Loucy (cell line): ENCODE measurements at regions not wholly inside any gene's neighbourhood (a gene's known extent, or its start where the extent isn't known, plus 50 kb on each side); places are given as distances from the start of the nearest gene placed in this dataset.

ENCODE experiments used
- H2AFZ ChIP-seq: fragments of 200-600 bp; sonication (generic); 2 replicates; pipeline ENCODE4 v1.6.0; 2016; ENCODE audit warnings: antibody characterized with exemption, mild to moderate bottlenecking, low read length, moderate library complexity
- H3F3A ChIP-seq: fragments of 200-600 bp; 2 replicates; pipeline ENCODE4 v1.6.0; 2016; ENCODE audit warnings: antibody characterized with exemption, low read depth, mild to moderate bottlenecking
- H3K27me3 ChIP-seq: fragments of 200-600 bp; sonication (generic); 2 replicates; pipeline ENCODE4 v1.6.1; 2014; ENCODE audit warnings: low read length, mild to moderate bottlenecking; ENCODE audit not compliant: insufficient read depth, poor library complexity, severe bottlenecking
- H3K36me3 ChIP-seq: fragments of 200-600 bp; sonication (generic); 2 replicates; pipeline ENCODE4 v1.6.1; 2016; ENCODE audit warnings: low read length; ENCODE audit not compliant: insufficient read depth
- H3K4me1 ChIP-seq: fragments of 200-600 bp; sonication (generic); 2 replicates; pipeline ENCODE4 v1.5.1; 2014; ENCODE audit warnings: low read length, mild to moderate bottlenecking; ENCODE audit not compliant: insufficient read depth, poor library complexity, severe bottlenecking
- H3K4me2 ChIP-seq: fragments of 200-600 bp; sonication (generic); 2 replicates; pipeline ENCODE4 v1.6.0; 2014; ENCODE audit warnings: antibody characterized with exemption, low read length, low read depth, mild to moderate bottlenecking; ENCODE audit not compliant: poor library complexity, severe bottlenecking
- H3K4me3 ChIP-seq: fragments of 200-600 bp; sonication (generic); 2 replicates; pipeline ENCODE4 v1.5.1; 2014; ENCODE audit warnings: low read length, mild to moderate bottlenecking, mixed read lengths; ENCODE audit not compliant: poor library complexity, severe bottlenecking
- H3K79me2 ChIP-seq: fragments of 200-600 bp; sonication (generic); 2 replicates; pipeline ENCODE4 v1.6.1; 2014; ENCODE audit warnings: low read length; ENCODE audit not compliant: insufficient read depth
- H3K9ac ChIP-seq: fragments of 200-600 bp; sonication (generic); 2 replicates; pipeline ENCODE4 v1.6.0; 2014; ENCODE audit warnings: mild to moderate bottlenecking, low read depth, low read length, moderate library complexity; ENCODE audit not compliant: poor library complexity, severe bottlenecking
- H3K9me2 ChIP-seq: fragments of 200-600 bp; sonication (generic); replicated peaks from 2 replicates; pipeline ENCODE4 v1.6.1; 2016; ENCODE audit warnings: low read depth, low read length, mixed read lengths
- H3K9me3 ChIP-seq: fragments of 200-600 bp; sonication (generic); 2 replicates; pipeline ENCODE4 v1.6.1; 2014; ENCODE audit warnings: mild to moderate bottlenecking, antibody characterized with exemption, low read length, low read depth; ENCODE audit not compliant: insufficient read depth
- H4K20me1 ChIP-seq: fragments of 200-600 bp; sonication (generic); 2 replicates; pipeline ENCODE4 v1.6.0; 2014; ENCODE audit warnings: antibody characterized with exemption, low read length, mild to moderate bottlenecking; ENCODE audit not compliant: insufficient read depth, poor library complexity, severe bottlenecking
- EZH2phosphoT487 ChIP-seq: fragments of 200-600 bp; IDR thresholded peaks from 2 replicates; pipeline ENCODE4 v1.6.1; 2018; ENCODE audit warnings: antibody characterized with exemption, mild to moderate bottlenecking, moderate library complexity, borderline replicate concordance
- TF ChIP-seq, protein P1 (sequence below): fragments of 200-600 bp; sonication (generic); conservative IDR thresholded peaks from 2 replicates; pipeline ENCODE4 v1.5.1; 2014; ENCODE audit warnings: mild to moderate bottlenecking, antibody characterized with exemption, low read length

DNA sequence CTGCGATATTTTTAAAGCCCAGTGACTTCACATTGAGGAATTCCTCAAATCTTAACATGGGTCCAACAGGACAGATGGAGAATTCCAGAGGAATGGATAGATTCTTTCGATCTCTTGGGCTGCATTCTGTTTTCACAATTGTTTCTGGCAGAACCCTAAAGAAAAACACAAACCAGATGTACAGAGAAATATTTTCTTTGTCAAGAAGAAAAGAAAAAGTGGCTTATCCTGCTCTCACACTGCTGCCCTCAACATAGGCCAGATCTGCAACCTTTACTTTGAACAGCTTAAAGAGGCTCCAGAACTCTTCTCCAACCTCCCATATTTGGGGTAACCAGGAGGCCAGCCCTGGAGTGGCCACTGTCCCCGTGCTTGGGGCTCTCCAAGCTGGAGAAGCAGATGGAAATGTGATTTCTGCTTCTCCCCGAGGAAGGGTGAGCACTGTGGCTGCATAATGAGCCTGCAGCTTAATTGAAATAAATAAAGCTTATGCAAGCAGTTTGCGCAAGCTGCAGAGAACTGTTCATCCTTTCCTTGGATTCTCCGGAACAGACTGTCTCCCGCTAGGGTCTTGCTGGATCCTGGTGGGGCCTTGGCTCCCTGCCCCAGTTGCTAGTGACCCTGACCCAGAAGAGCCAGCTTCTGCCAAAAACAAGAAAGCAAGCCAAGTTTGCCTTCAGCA, 453.2 kb upstream of the PROK2 start:
- no peak for TF ChIP-seq EZH2phosphoT487
- TF ChIP-seq, protein P1, sequence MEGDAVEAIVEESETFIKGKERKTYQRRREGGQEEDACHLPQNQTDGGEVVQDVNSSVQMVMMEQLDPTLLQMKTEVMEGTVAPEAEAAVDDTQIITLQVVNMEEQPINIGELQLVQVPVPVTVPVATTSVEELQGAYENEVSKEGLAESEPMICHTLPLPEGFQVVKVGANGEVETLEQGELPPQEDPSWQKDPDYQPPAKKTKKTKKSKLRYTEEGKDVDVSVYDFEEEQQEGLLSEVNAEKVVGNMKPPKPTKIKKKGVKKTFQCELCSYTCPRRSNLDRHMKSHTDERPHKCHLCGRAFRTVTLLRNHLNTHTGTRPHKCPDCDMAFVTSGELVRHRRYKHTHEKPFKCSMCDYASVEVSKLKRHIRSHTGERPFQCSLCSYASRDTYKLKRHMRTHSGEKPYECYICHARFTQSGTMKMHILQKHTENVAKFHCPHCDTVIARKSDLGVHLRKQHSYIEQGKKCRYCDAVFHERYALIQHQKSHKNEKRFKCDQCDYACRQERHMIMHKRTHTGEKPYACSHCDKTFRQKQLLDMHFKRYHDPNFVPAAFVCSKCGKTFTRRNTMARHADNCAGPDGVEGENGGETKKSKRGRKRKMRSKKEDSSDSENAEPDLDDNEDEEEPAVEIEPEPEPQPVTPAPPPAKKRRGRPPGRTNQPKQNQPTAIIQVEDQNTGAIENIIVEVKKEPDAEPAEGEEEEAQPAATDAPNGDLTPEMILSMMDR = no peak

DNA sequence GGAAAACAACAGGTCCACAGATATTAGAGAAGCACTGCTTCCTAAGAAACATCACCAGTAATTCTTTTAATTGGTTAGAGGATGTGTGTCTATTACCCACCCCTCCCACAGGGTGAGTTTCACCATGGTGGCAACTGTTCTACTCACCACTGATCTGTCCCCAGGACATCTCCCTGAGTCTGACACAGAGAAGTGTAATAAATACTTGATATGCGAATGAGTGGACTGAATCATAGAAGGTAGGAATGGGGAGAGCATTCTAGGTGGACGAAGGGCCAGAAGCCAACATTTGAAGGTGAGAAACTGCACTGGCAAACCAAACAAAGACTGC, 452.7 kb upstream of the PROK2 start:
- H3K36me3 ChIP-seq = no peaks in the 10 kb centered on the region
- no peak overlapping the region for H3K4me3 ChIP-seq
- H3K4me1 ChIP-seq = no peaks in the 10 kb centered on the region
- H3K9ac ChIP-seq = no peak overlapping the region
- H4K20me1 ChIP-seq = no peaks in the 10 kb centered on the region
- H3K9me2 ChIP-seq = no peaks in the 10 kb centered on the region
- H3K9me3 ChIP-seq = no peaks in the 10 kb centered on the region
- no peaks in the 10 kb centered on the region for H3K79me2 ChIP-seq
- TF ChIP-seq, protein P1 = no peak
- no peak for TF ChIP-seq EZH2phosphoT487
- H3F3A ChIP-seq = no peaks in the 10 kb centered on the region
- H3K27me3 ChIP-seq = no peaks in the 10 kb centered on the region
- no peak overlapping the region for H3K4me2 ChIP-seq
- no peak overlapping the region for H2AFZ ChIP-seq

More for the DNA sequence above, 453.2 kb upstream of the PROK2 start:
- H2AFZ ChIP-seq = no peak overlapping the region
- no peaks in the 10 kb centered on the region for H3K9me3 ChIP-seq
- no peaks in the 10 kb centered on the region for H3K27me3 ChIP-seq
- no peaks in the 10 kb centered on the region for H3K4me1 ChIP-seq
- no peaks in the 10 kb centered on the region for H3K9me2 ChIP-seq
- no peak overlapping the region for H3K9ac ChIP-seq
- no peak overlapping the region for H3K4me2 ChIP-seq
- H3K79me2 ChIP-seq = no peaks in the 10 kb centered on the region
- H4K20me1 ChIP-seq = no peaks in the 10 kb centered on the region
- no peaks in the 10 kb centered on the region for H3K36me3 ChIP-seq
- H3K4me3 ChIP-seq = no peak overlapping the region
- H3F3A ChIP-seq = no peaks in the 10 kb centered on the region

DNA sequence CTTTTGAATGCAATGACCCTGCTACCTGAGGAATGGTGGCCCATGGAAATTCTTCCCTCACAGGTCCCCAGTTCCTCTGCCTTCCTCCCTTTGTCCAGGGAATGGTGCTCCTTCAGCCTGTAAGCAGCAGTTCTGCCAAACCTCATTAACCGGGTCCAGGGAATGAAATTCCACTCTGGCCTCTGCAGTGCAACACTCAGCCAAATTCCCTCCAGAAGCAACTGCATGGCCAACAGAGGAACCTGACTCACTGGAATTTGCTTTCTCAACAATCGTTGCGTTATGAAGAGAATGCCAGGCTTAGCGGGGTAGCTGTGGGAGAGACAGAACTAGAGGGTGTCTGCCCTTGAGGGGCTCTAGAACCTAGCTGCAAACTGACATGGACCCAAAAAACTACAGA, 449.4 kb upstream of the PROK2 start:
- Histone ChIP-seq H3K4me1 (no peaks in the 10 kb centered on the region), H3K4me3 (no peak overlapping the region), H3F3A (no peaks in the 10 kb centered on the region), H3K9me2 (no peaks in the 10 kb centered on the region), H3K27me3 (no peaks in the 10 kb centered on the region), H3K79me2 (no peaks in the 10 kb centered on the region), H2AFZ (no peak overlapping the region), H3K4me2 (no peak overlapping the region), H3K36me3 (no peaks in the 10 kb centered on the region), H3K9ac (no peak overlapping the region), H3K9me3 (no peaks in the 10 kb centered on the region), H4K20me1 (no peaks in the 10 kb centered on the region)
- TF ChIP-seq, protein P1 = no peak
